Subcutaneous abdominal adipose tissue (tissue), 5 donors: ENCODE measurements at regions not wholly inside any gene's neighbourhood (a gene's known extent, or its start where the extent isn't known, plus 50 kb on each side); places are given as distances from the start of the nearest gene placed in this dataset.

Experiments used
- H3K27ac ChIP-seq: one replicate; pipeline ENCODE4 v1.7.0; 2013; ENCODE audit warnings: low read depth, mild to moderate bottlenecking, inconsistent platforms, low read length, moderate library complexity
- H3K27me3 ChIP-seq, 5 donors: one replicate each; pipeline ENCODE4 v1.7.0; 2013; ENCODE audit warnings: low read length in 5 of 5, inconsistent platforms in 1 of 5; ENCODE audit not compliant: control insufficient read depth in 5 of 5, insufficient read depth in 4 of 5
- H3K36me3 ChIP-seq, 5 donors: one replicate each; pipeline ENCODE4 v1.7.0; 2013; ENCODE audit warnings: low read length in 5 of 5; ENCODE audit not compliant: control insufficient read depth in 5 of 5, insufficient read depth in 5 of 5
- H3K4me1 ChIP-seq, 5 donors: one replicate each; pipeline ENCODE4 v1.7.0; 2013; ENCODE audit warnings: low read length in 5 of 5, mild to moderate bottlenecking in 3 of 5, moderate library complexity in 1 of 5; ENCODE audit not compliant: control insufficient read depth in 5 of 5, insufficient read depth in 5 of 5
- H3K4me3 ChIP-seq, 5 donors: one replicate each; pipeline ENCODE4 v1.7.0; 2013; ENCODE audit warnings: low read length in 5 of 5, low read depth in 1 of 5
- H3K9ac ChIP-seq, 5 donors: one replicate each; pipeline ENCODE4 v1.7.0; 2013; ENCODE audit warnings: low read length in 5 of 5, mild to moderate bottlenecking in 4 of 5, moderate library complexity in 3 of 5
- H3K9me3 ChIP-seq, 5 donors: one replicate each; pipeline ENCODE4 v1.7.0; 2013; ENCODE audit warnings: low read length in 5 of 5; ENCODE audit not compliant: control insufficient read depth in 5 of 5
- donor health status: healthy.
- donor health status: healthy.
- donor health status: healthy.
- donor health status: healthy.
- donor health status: healthy.

GRCh38 chr1:119220991-119221390, 80.5 kb upstream of the WARS2 start:
- no peaks in the 10 kb centered on the region for H3K9me3 ChIP-seq
- H3K36me3 ChIP-seq, result peaks cover 0 to 10% (median 0%) of the 10 kb centered on the region in 5 donors
- no peaks in the 10 kb centered on the region for H3K27me3 ChIP-seq
- H3K4me3 ChIP-seq, result no peak overlapping the region
- H3K27ac ChIP-seq, result no peak overlapping the region
- peaks cover 0 to 5% (median 2%) of the 10 kb centered on the region in 5 donors for H3K4me1 ChIP-seq
- no peak overlapping the region for H3K9ac ChIP-seq

GRCh38 chr1:119222271-119222670, 81.8 kb upstream of the WARS2 start:
- Histone ChIP-seq H3K9me3 (no peaks in the 10 kb centered on the region), H3K4me3 (no peak overlapping the region), H3K27ac (no peak overlapping the region), H3K27me3 (no peaks in the 10 kb centered on the region), H3K36me3 (peaks cover 0 to 10% (median 0%) of the 10 kb centered on the region in 5 donors), H3K4me1 (peaks cover 4 to 18% (median 15%) of the 10 kb centered on the region in 5 donors), H3K9ac (no peak overlapping the region)

- Histone ChIP-seq H3K27ac (no peak overlapping the region), H3K36me3 (no peaks in the 10 kb centered on the region), H3K9me3 (no peaks in the 10 kb centered on the region), H3K4me3 (no peak overlapping the region), H3K4me1 (peaks cover 4 to 23% (median 20%) of the 10 kb centered on the region in 5 donors), H3K9ac (no peak overlapping the region), H3K27me3 (no peaks in the 10 kb centered on the region)
Observed at GRCh38 chr1:119225265-119225664, 84.8 kb upstream of the WARS2 start.

- Histone ChIP-seq H3K27ac (no peak overlapping the region), H3K9ac (no peak overlapping the region), H3K36me3 (no peaks in the 10 kb centered on the region), H3K4me3 (no peak overlapping the region), H3K9me3 (no peaks in the 10 kb centered on the region), H3K4me1 (peaks cover 4 to 23% (median 20%) of the 10 kb centered on the region in 5 donors), H3K27me3 (no peaks in the 10 kb centered on the region)
Observed at GRCh38 chr1:119225831-119226230, 85.4 kb upstream of the WARS2 start.

GRCh38 chr1:119226321-119226720, 85.9 kb upstream of the WARS2 start:
- H3K4me1 ChIP-seq, result peaks cover 4 to 23% (median 20%) of the 10 kb centered on the region in 5 donors
- H3K9me3 ChIP-seq, result no peaks in the 10 kb centered on the region
- no peak overlapping the region for H3K4me3 ChIP-seq
- no peaks in the 10 kb centered on the region for H3K36me3 ChIP-seq
- no peak overlapping the region for H3K27ac ChIP-seq
- no peak overlapping the region for H3K9ac ChIP-seq
- no peaks in the 10 kb centered on the region for H3K27me3 ChIP-seq

- Histone ChIP-seq H3K9ac (no peak overlapping the region), H3K27me3 (no peaks in the 10 kb centered on the region), H3K27ac (no peak overlapping the region), H3K36me3 (no peaks in the 10 kb centered on the region), H3K4me1 (peaks cover 4 to 23% (median 20%) of the 10 kb centered on the region in 5 donors), H3K4me3 (no peak overlapping the region), H3K9me3 (no peaks in the 10 kb centered on the region)
Observed at GRCh38 chr1:119226913-119227312, 86.5 kb upstream of the WARS2 start.

GRCh38 chr1:119227456-119227855, 87.0 kb upstream of the WARS2 start:
- no peaks in the 10 kb centered on the region for H3K27me3 ChIP-seq
- no peaks in the 10 kb centered on the region for H3K9me3 ChIP-seq
- no peak overlapping the region for H3K27ac ChIP-seq
- H3K9ac ChIP-seq, result no peak overlapping the region
- no peaks in the 10 kb centered on the region for H3K36me3 ChIP-seq
- peaks cover 4 to 23% (median 20%) of the 10 kb centered on the region in 5 donors for H3K4me1 ChIP-seq
- H3K4me3 ChIP-seq, result no peak overlapping the region

- H3K27me3 ChIP-seq, result no peaks in the 10 kb centered on the region
- no peak overlapping the region for H3K27ac ChIP-seq
- no peak overlapping the region for H3K9ac ChIP-seq
Observed at GRCh38 chr1:119228335-119229080, 88.1 kb upstream of the WARS2 start.

GRCh38 chr1:119235120-119235519, 94.7 kb upstream of the WARS2 start:
- Histone ChIP-seq H3K4me1 (no peaks in the 10 kb centered on the region), H3K4me3 (no peak overlapping the region), H3K27ac (no peak overlapping the region), H3K27me3 (no peaks in the 10 kb centered on the region), H3K9ac (no peak overlapping the region), H3K9me3 (peaks cover 0 to 1% (median 0%) of the 10 kb centered on the region in 5 donors), H3K36me3 (peaks cover 0 to 2% (median 0%) of the 10 kb centered on the region in 5 donors)

More at GRCh38 chr1:119228335-119229080, 88.1 kb upstream of the WARS2 start:
- Histone ChIP-seq H3K9me3 (no peaks in the 10 kb centered on the region), H3K4me3 (no peak overlapping the region), H3K4me1 (peaks cover 4 to 23% (median 20%) of the 10 kb centered on the region in 5 donors), H3K36me3 (no peaks in the 10 kb centered on the region)

GRCh38 chr1:119245881-119246280, 105.4 kb upstream of the WARS2 start:
- no peak overlapping the region for H3K9ac ChIP-seq
- H3K27me3 ChIP-seq, result no peaks in the 10 kb centered on the region
- no peak overlapping the region for H3K27ac ChIP-seq
- no peak overlapping the region for H3K4me3 ChIP-seq
- H3K9me3 ChIP-seq, result no peaks in the 10 kb centered on the region
- H3K36me3 ChIP-seq, result no peaks in the 10 kb centered on the region
- no peaks in the 10 kb centered on the region for H3K4me1 ChIP-seq
